GM18505 (cell line): ENCODE measurements at regions not wholly inside any gene's neighbourhood (a gene's known extent, or its start where the extent isn't known, plus 50 kb on each side); places are given as distances from the start of the nearest gene placed in this dataset.

Experiments used
- ATAC-seq: cut with Tn5 transposase; IDR thresholded peaks from one replicate; pipeline ENCODE4 v1.9.1; 2021; ENCODE audit not compliant: unreplicated experiment
- POLR2A ChIP-seq: IDR thresholded peaks from 4 replicates; pipeline ENCODE4 v1.6.1; 2011; ENCODE audit warnings: borderline replicate concordance; ENCODE audit not compliant: insufficient read depth, insufficient read length; ENCODE audit errors: extremely low read depth

DNA sequence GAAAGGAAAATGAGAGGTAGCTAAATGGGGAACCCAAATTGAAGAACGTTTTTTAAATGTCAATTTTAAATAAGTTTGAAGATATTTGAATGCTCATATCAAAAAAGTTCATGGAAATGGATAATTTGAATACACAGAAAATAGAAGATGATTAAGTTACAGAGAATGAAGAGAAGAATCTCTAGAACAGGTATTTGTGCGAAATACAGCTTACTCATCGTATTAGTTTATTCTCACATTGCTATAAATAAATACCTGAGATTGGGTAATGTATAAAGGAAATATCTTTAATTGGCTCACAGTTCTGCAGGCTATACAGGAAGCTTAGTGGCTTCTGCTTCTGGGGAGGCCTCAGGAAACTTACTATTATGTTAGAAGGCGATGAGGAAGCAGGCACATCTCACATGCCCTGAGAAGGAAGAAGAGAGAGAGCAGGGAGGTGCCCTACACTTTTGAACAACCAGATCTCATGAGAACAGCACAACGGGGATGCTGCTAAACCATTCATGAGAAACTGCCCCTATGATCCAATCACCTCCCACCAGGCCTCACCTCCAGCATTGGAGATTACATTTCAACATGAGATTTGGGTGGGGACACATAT is 89.7 kb upstream of the DTNA start:
- no peak for TF ChIP-seq POLR2A
- ATAC-seq: no peak

DNA sequence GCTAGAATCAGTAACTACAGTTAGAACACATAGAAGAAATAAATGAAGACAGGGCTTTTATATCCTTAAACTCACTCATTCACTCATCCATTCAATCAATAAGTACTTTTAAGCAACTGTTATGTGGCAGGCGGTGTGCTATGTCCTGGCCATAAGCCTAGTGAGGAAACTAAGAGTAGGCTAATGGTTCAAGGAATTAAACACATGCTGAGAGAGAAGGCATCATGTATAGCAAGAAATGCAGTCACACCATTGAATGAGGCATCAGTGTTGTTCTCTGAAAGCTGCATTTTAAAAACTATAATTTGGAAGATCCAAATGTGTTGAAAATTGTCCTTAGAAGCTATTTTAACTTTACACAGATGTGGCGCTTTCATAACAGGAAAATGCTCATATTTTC is 86.5 kb upstream of the DTNA start:
- ATAC-seq: no peak

DNA sequence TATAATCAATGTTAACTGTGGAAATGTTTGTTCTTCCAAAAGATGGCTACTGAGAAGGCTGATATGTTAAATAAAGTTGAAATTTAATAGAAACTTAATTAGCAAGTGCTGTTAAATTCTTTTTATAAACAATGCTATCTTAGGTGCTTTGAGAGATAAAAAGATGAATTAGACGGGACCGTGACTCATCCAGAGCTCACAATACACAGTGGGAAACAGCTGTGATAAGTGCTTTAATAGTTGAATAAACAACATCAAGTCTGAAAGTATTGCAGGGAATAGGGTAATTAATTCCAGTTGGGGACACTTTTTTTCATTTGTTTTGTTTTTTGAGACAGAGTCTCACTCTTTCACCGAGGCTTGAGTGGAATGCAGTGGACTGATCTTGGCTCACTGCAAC is 85.5 kb upstream of the DTNA start:
- no peak for ATAC-seq
- TF ChIP-seq POLR2A: no peak

More for the DNA sequence above, 86.5 kb upstream of the DTNA start:
- TF ChIP-seq POLR2A: no peak

- ATAC-seq: no peak
Observed at GRCh38 chr18:34626404-34627136, 83.5 kb upstream of the DTNA start.

DNA sequence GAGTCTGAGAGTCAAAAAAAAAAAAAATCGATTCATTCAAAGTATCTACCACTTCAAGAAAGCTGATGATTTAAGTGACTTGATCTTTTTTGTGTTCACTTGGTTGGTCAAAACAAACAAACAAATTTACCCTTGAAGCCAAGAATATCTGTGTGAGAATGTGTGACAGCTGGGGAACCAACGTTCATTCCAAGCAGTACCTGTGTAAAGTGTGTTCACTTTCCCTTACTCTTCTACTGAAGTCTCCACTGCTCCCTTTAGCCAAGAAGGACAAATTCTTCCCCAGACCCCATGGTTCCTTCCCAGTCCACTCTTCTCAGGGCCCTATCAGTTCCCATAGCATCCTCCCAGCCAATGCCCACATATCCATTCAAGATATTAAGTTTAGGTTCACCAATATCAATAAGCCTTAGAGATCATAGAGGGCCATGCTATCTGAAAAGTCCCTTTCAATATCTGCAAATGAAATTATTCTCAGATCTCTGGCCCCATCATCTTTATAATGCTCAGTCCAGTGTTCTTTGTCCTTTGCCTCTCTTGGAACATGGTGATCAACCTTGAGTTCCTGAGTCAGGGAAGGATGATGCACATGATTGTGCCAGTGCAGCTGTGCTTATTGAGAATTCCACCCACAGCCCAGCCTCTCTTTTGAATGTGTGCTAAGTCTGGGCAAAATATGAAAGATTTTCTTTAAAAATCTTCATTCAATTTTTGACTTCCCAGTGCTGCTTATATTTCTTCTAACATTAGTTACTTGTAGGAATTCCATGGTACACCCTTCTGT is 82.8 kb upstream of the DTNA start:
- no peak for TF ChIP-seq POLR2A
- no peak for ATAC-seq

More at GRCh38 chr18:34626404-34627136, 83.5 kb upstream of the DTNA start:
- TF ChIP-seq POLR2A: no peak

GRCh38 chr18:34631093-34631966 is 78.8 kb upstream of the DTNA start:
- no peak for TF ChIP-seq POLR2A

DNA sequence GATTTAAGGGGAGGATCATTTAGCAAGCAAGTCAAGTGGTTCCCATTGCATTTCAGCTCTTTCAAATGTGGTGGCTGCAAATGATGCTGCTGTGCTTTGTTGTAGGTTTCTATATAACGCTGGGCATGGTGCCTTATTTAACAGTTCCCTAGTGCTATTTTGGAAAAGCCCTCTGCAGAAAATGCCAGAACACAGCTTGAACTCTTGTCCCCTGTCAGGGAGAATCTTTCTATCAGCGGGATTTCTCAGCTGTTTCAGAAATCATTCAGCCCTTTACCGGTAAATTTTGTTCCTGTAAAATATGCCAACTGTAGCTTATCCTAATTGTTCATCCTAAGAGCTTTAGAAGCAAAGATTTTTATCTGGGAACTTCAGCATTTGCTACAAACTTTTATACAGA is 77.8 kb upstream of the DTNA start:
- TF ChIP-seq POLR2A: no peak
- ATAC-seq: no peak

More at GRCh38 chr18:34631093-34631966, 78.8 kb upstream of the DTNA start:
- no peak for ATAC-seq

GRCh38 chr18:34633368-34633767 is 76.7 kb upstream of the DTNA start:
- TF ChIP-seq POLR2A: no peak
- no peak for ATAC-seq

DNA sequence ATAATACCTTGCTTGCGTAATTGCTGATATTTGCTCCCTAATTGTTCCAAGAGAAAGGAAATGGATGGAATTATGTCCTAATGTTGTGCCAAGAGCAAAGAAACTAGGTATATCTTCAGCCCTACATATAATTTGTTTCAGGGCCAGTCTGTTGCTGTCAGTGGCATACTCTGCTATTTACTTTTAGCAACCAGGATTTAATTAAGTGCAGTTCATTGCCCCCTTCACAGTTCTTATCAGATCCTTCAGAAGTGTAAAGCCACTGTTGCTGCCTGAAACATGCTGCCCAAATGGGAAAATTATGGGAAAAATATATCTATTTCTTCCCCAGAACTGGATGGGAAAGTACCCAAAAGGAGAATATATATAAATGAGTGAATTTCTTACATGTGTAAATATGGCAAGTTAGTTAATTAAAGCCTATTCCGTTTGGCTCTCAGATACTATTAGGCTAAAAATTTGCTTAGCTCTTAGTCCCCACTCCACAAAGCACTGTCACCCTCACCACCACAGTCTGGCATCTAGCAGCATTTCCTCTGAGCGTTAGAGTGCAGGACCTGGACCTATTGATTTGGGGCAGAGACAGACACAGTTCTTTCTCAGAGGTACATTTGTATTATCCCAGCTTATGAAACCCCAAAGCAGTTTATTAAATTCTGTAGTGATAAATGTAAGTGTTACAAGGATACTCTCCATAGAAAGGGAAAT is 72.8 kb upstream of the DTNA start:
- ATAC-seq: no peak
- no peak for TF ChIP-seq POLR2A

GRCh38 chr18:34639687-34640086 is 70.4 kb upstream of the DTNA start:
- no peak for TF ChIP-seq POLR2A
- no peak for ATAC-seq

DNA sequence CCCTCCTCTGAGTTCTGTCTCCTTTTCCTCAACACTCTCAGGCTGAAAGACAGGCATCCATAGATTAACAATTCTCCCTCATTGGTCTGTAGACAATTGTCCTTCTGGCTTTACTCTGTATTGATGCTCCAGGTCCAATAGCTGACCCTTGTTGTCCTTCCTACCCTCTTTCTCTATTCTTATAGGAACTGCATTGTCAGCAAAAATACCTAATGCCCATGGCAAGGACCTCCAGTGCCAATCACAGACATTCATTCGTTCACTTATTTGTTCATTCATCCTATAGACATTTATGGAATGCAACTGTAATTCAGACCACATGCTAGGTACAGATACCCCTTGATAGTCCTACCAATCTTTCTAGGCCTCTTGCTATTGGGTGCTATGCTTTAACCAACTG is 69.8 kb upstream of the DTNA start:
- TF ChIP-seq POLR2A: no peak
- no peak for ATAC-seq

- TF ChIP-seq POLR2A: no peak
- ATAC-seq: no peak
Observed at GRCh38 chr18:34643989-34644388, 66.1 kb upstream of the DTNA start.
